Keratinocyte (primary cell): ENCODE measurements at regions not wholly inside any gene's neighbourhood (a gene's known extent, or its start where the extent isn't known, plus 50 kb on each side); places are given as distances from the start of the nearest gene placed in this dataset.

Experiments used
- CTCF ChIP-seq, 3 experiments: IDR thresholded peaks in 1 of 3; conservative IDR thresholded peaks in 1 of 3; optimal IDR thresholded peaks in 1 of 3; 2 replicates in 2 of 3; 3 replicates in 1 of 3; pipeline versions ENCODE3 to v1.5.1; 2011; ENCODE audit warnings: low read length in 3 of 3, mild to moderate bottlenecking in 3 of 3, moderate library complexity in 2 of 3, control low read depth in 1 of 3, inconsistent platforms in 1 of 3; ENCODE audit not compliant: insufficient read depth in 2 of 3; ENCODE audit errors: extremely low read depth in 1 of 3
- EZH2 ChIP-seq: IDR thresholded peaks from one replicate; pipeline ENCODE4 v1.6.1; 2012; ENCODE audit warnings: inconsistent platforms, mild to moderate bottlenecking, low read length, moderate library complexity

GRCh38 chr1:55987491-55988249, 591.7 kb downstream of the PLPP3 start:
- TF ChIP-seq CTCF (optimal IDR thresholded peaks at IDR 0.05 in 1 of 3, IDR thresholded peaks at IDR 0.05 in 1 of 3, conservative IDR thresholded peaks at IDR 0.05 in 1 of 3; ENCODE audit: extremely low read depth in 1 of 3, insufficient read depth in 2 of 3, low read length in 3 of 3) = no peak
- no peak for TF ChIP-seq EZH2
